ENCODE measurements at regions not wholly inside any gene's neighbourhood (a gene's known extent, or its start where the extent isn't known, plus 50 kb on each side); places are given as distances from the start of the nearest gene placed in this dataset.

DNA sequence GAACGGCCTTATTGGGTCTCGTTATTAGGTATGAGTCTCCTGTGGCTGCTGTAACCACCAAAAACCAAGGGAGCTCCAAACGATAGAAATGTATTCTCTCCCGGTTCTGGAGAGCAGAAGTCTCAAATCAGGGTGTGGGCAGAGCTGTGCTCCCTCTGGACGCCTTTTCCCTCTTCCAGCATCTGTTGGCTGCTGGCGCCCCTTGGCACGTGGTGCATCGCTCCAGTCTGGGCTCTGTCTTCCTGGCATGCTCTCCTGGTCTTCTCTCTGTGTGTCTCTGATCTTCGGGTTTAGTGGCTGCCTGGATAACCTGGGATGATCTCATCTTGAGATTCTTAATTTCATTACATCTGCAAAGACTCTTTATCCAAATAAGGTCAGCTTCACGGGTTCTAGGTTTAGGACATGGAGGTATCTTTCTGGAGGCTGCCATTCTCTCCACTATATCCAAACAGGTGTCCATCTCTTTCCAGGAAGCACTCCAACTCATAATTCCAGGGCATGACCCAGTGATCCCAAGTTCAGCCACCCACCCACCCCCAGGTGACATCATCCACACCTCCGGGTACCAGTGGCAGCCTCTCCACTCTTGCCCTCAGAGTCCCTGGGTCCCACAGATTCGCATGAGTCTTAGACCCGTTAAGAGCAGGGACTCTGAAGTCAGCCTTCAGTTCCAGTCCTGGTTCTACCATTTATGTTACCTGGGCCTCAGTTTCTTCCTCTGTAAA, 145.5 kb upstream of the FOXF1 start:
- DNase-seq (ENCODE audit: low read depth), result no peak

DNA sequence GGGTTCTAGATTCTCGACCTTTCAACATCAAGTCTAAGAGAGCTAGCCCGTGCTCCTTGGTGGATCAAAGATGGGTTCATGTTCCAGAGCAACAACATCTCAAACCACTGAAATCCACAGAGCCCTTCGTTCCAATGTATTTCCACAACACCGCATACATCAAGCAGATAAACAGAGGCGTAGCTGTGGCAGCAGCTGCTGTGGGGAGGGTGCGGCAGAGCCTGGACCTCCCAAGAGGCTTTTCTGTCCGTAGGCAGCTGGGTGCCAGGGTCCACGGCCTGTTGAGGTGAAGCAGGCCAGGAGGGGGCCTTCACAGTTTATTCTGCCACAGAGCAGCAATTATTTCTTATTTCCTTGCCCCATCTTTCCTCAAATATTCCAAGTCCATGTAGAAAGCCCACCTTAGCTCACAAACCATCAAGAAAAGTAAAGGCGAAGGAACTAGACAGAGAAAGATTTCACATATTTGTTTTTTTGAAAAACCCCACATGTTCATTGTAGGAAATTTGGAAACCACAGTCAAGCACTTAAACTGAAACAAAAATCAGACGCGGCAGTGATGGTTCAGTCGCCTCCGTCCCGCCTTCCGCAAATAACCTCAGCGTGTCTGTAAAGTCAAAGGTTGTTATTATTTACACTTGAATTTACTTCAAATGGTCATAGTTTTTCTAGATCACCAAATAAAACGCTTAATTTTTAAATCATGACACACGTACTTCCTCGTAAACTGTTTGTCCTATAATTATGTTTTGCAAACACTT, 144.6 kb upstream of the FOXF1 start:
- DNase-seq (ENCODE audit: low read depth), result no peak

DNA sequence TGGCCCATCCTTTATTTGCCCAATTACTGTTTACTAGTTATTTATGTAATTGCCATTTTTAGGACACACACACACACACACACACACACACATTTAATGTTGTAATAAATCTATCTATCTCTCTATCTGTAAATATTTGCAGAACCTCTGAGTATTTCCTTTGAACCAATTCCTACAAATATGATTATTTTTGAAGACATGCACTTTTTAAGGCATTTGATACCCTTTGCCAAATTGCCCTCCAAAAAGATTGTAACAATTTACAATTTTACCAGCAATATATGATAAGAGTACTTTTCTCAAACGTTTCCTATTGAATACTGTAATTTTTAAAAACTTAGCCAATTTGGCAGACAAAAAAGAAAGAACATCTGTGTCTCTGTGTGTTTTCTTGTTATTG, 143.8 kb upstream of the FOXF1 start:
- DNase-seq (ENCODE audit: low read depth), result no peak

DNA sequence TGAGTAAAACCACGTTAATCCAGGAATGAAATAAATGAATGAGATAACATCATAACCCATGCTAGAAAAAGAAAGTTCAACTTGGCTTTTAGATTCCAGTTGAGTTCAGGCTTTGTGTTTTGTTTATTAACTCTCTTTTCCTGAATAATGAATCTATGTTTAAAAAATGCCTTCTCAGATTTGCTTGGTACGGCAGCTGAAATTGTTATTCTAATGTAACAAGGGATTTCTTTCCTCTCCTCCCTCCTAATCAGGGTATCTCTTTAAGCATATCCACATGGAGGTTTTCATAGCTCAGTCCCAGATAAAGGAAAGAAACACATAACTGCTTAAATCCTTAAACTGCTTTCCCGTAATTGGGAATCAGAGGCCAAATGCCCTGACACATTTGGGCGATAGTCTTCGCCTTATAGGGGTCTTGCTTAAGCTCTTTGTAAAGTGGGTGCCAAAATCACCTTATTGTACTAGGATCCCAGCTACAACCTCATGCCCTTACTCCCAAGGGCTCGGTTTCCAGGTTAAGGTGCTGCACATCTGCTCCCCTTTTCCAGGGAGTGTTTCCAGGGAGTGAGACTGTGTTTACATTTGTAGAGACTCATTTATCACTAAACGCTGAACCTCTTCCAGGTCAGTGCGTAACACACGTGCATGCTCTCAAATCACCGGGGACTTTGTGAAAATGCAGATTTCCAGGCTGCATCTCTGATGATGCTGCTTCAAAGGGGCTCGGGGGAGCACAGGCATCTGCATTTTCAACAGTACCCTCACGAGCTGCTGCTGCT, 142.8 kb upstream of the FOXF1 start:
- no peak for DNase-seq (ENCODE audit: low read depth)

DNA sequence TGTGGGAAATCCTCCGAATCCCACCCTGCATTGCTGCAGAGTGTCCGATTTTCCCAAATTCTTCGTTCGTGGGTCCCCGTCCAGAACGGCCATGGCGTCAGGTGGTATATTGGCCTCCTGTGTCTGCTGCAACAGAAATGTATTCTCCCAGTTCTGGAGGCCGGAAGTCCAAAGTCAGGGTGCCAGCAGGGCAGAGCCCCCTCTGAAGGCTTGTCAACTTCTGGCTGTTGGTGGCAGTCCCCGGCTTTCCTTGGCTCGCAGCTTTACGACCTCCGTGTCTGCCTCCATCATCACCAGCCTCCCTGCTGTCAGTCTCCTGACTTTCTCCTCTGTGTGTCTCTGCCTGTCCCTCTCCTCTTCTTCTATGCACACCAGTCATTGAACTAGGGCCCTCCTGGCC, 142.1 kb upstream of the FOXF1 start:
- DNase-seq (ENCODE audit: low read depth), result no peak

DNA sequence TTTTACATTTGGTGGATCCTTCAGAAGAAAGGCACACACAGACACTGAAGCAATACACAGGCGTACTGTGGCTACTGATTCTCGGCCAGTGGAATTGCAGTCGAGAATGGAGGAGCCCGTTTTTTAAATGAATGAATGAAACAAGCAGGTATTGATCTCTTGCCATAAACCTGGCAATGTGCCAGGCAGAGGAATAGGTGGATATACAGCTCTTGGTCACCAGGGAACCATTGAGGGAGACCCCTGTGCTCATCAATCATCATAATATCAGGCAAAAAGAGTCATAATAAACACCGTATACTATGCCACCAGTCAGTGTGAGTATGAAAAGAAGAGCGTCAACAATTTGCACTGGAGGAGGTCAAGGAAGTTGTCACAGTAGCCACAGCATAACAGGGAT, 140.3 kb upstream of the FOXF1 start:
- no peak for DNase-seq (ENCODE audit: low read depth)

DNA sequence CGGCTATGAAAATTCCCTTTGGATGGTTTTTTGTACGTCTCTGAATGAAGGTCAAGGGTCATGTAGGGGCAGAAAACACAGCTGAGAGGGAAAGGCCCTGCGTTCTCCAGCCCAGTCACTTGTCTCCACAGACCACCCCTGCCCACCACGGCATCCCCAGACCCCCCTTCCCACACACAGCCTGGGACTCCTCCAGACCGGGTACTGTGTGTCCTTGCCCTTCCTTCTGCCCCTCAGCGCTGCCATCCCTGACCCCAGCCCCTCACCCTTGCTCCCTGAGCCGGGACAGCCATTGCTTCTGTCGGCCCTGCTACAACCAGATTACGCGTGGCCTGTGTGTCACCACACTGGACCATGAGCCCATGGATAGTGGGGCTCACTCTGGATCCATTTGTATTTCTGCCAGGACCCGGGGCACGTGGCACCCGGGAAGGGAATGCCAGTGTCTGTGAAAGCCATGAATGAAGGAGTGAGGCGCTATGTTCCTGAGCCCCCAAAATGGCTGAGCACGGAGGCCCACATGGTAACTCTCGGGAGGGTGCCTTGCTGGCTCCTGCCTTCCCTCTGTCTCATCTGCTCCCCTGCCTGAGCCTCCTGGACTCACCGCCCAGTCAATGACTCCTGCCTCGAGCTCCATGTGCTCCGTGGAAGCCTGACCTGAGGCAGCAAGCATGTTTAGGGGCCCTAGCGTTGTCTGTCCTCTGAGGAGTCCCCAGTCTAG, 139.1 kb upstream of the FOXF1 start:
- DNase-seq (ENCODE audit: low read depth), result no peak

DNA sequence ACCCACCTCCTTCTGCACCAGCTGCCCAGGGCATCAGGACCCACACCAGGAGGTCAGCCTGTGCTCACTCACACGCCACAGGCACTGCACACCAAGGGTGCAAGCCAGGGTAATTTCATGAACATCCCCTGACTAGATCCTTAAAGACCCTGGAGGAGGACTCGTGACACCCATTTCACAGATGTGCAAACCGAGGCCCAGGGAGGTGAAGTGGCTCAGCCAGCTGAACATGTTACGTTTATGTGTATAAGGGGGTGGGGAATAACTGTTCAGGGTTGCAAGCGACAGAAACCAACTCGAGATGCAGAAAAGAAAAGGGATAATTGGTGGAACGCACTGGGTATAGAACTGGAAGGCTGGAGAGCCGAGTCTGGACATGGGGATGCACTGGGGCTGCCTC, 138.1 kb upstream of the FOXF1 start:
- no peak for DNase-seq (ENCODE audit: low read depth)

DNA sequence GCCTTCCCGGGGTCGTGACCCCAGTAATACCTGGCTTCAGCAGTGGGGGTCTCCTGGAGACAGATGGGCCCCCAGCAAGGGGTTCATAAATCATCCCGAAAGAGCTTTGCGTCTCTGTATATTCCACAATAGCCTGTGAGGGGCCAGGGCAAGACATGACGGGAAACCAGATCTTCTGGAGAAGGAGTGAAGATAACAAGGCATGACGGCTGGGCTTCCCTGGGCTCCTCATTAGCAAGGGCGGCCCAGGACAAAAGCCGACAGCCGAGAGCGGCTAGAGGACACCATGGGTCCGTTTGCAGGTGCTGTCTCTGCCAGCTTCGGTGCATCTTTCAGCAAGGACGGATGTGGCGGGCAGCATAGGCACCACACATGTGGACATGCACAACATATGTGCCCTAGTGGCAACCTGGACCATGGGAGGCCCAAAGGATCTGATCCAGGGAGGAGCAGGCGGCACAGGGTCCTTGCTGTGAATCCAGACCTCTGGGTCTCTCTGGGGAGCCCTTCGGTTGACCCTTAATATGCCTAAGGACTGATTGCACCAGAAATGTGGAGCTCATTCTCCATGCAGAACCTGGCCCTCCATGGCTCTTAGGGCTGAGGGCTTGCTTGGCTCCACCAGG, 136.9 kb upstream of the FOXF1 start:
- no peak for DNase-seq (ENCODE audit: low read depth)

DNA sequence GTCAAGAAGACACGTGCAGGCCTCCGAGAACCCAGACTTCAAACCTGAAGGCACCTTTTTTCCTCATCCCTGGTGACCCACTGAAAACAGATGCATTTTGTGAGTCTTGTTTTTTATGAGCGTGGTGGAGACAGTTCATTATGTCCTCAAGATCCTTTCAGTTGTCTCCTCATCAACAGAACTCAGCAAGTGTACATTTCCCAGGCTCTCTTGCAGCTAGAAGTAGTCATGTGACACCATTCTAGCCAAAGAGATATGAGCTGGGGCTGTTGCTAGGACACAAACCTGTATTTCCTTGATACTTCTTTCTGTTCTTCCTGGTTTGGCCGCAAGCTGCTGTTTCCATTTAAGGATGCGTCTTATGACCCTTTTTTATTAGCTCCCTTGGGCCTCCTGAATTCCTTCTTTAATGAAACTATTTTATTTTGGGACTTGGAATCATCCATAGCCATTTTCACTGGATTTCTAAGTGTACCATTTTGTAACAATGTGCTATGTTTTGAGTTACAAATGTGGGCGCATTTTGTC, 135.7 kb upstream of the FOXF1 start:
- no peak for DNase-seq (ENCODE audit: low read depth)

DNA sequence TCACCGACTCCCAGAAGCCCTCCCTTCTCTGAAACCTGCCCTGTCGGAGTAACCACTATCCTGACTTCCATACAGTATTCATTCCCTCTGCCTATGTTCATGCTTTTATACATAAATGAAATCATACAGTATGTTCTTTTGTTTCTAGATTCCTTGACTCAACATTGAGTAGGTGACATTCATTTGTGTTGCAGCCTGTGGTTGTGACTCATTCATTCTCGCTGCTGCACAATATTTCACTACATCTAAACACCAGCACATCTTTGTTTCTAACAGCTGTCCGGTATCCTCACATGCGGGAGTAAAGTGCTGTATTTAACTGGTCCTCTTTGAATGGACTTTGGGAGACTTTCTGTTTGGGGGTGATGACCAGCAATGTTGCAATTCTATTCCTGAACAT, 135.0 kb upstream of the FOXF1 start:
- DNase-seq (ENCODE audit: low read depth), result no peak

DNA sequence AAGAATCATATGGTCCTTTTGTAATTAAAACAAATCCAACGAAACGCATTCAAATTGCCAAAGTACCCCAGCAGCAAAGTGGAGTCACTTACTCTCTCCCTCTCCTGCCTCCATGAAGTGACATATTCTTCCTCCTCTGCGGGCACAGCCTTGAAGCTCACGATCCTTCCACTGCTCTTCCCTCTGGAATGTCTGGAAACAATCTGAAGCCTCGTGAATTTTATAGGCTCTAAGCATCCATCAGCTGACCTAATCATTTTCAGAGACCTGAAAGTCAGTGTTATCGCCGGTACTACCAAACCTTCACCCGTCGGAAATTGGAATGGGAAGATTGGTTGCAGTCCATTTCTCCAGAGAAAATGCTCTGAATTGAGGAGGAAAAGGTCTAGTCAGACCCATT, 134.5 kb upstream of the FOXF1 start:
- DNase-seq (ENCODE audit: low read depth), result no peak

DNA sequence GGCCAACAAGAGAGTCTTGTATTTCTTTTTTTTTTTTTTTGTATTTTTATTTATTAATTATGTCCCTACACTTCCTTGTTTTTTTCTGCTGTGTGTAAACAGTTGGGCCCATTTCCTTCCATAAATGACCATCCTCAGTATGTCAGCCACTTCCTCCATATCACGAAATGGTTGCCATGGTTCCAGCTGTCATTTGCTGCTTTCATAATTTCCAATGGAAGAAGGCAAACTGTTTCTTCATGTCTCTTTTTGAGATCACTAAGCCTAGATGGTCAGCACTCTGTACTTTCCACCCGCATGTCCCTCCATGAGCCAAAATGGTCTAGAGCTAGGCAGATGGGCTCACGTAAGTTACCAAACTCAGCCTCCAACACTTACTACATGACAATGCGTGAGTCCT, 133.5 kb upstream of the FOXF1 start:
- DNase-seq (ENCODE audit: low read depth), result no peak

DNA sequence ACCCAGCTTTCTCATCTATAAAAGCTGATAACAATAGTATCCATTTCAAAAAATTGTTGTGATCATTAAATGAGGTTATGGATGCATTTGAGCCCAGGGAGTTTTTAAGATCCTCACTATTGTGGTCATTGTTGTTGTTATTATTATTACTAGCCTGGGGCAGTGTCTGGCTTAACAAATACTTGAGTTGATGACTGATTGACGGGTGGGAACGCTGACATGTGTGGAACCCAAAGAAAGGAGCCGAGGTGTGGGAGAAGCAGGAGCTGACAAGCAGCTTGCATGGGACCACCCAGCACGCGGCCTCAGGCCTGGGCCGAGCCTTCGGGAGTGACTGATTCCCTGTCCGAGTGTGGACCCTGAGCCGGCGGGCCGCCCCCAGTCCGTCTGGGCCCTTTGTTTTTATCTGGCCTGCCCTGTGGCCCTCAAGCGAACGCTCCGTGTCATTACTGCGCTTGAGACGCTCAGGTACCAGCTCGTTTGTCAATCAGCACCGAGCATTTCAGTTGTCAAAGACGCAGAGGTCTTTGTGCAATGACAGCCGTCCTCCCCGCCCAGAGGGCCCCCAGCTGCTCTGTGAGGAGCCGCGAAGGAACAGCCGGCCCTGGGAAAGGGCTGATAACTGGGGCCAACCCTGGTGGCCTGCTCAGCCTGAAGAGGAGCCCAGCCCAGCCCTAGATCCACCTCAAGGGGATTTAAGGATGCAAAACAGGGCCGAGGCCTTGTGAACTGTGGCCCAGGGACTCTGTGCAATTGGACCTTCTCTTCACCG, 132.9 kb upstream of the FOXF1 start:
- no peak for DNase-seq (ENCODE audit: low read depth)

DNA sequence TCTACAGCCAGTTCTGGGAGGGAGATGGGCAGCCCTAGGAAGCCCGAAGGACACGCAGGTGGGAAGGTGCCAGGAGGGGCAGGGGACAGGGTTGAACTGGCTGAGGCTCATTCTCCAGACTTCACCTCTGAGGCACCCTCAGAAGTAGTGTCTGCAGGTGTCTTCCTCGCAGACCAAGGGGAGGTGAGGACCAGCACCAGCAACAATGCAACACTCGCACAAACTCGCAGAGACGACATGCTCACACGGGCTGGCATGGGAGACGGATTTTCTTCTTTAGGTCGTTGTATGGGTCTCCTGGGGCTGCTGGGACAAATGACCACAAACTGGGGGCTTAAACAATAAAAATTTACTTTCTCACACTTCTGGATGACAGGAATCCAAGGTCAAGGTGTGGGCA, 132.2 kb upstream of the FOXF1 start:
- DNase-seq (ENCODE audit: low read depth), result no peak

DNA sequence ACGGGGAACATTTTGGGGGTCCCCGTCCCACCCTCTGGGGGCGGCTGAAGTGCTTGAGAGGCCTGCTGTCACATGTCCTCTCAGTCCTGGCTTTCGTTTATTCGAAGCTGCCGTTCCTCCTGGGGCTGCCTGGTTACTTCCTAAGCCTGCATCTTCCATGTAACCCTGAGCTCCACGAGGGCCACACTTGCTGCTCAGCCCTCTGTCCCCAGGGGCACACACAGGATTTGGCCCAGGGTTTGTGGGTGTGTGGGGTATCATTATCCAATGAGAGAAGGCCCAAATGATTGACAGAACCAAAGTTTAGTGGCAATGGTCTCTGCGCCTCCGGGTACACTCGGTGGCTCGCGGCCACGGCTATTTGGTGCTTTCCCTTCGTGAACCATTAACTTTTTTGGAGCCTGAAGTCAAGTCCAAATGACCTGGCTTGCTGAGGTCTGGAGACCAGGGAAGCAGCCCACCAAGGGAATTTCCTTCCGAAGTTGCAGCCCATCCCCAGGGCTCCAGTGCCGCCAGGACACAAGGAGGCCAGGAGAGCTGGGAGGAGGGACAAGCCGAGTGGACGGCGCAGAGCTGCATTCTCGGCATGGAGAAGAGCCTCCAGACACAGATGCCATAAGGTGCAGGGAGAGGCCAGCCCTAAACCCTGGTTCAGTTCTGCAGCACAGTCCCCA, 131.4 kb upstream of the FOXF1 start:
- no peak for DNase-seq (ENCODE audit: low read depth)

DNA sequence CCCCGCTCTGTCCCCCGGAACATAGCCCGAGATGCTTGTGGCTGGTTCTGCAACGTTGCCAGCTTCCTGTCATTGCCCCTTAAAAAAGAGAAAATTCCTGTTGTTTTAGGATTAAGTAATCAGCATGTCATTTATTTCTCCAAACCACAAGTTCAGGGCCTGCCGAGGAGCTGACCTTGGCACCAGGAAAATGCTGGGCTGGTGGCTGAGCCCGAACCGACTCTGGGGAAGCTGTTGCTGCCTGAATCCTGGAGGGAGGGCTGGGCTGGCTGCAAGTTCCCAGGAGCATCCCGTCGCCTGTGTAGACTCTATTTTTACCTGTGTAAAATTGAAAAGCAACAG, 130.9 kb upstream of the FOXF1 start:
- DNase-seq (ENCODE audit: low read depth), result no peak

DNA sequence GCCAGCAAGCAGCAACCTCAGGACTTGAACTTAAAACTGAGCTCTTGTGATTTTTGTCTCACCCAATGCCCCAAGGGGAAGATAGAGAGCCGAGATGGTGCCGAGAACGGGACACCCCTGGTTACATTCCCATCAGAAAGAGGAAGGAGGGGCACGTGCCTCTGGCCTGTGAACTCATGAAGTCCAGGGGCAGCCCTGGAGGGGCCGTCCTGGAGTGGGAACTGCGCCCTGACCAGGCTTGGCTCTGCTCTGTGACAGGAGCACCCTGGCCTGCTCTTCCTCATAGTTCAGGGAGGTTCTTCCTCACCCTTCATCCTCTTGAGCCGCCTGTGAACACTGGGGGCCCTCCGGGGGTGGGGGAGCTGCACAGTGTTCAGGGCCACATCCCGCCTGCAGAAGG, 130.3 kb upstream of the FOXF1 start:
- DNase-seq (ENCODE audit: low read depth), result no peak

DNA sequence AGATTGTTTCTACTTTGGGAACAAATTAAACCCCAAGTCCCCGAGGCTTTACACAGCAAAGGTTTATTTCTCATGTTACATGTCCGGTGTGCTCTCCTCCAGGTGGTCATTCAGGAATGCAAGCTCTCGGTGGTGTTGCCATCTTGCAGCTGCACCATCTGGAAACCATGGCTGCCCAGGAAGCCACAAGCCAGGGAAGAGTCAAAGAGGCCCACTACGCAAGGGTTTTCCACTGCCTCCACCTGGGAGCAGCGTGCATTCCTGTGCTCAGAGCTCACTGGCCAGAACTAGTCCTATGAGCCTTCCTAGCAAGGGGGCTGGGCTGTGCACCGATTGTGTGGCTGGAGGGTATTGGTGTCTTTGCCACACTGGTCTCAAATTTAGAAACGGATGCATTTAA, 128.8 kb upstream of the FOXF1 start:
- no peak for DNase-seq (ENCODE audit: low read depth)

DNA sequence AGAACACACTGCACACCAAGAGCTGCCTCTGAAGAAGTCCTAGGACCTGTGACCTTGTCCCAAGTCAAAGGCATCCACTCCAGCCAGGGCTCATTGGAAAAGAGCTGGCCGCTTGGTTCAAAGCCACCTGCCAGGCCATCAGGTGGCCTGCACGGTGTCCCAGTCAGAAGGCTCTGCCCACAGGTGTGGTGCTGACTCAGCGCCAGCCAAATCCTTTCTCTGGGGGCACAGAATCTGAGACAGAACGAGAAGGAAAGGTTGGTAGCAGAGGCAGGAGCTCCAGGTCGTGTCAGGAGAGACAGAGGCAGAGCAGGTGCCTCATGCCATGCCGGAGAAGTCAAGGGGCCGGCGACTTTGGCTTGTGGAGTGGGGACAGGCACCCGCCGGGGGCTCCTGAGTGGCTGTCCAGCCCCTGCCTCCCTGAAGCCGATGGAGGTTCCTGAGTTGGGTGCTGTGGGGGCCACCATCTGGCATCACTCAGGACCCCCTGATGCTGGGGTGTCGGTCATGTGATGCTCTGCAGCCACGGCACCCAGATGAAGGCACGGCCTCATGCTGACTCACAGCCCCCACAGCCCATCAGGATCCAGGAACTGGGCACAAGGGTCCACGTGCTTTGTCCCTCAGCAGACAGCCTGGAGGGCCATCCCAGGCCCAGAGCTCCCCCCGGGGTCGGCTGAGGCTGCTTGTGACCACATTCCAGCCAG, 128.1 kb upstream of the FOXF1 start:
- DNase-seq (ENCODE audit: low read depth), result no peak

Data from renal cortical epithelial cell (primary cell).